HepG2 (cell line): ENCODE measurements at regions not wholly inside any gene's neighbourhood (a gene's known extent, or its start where the extent isn't known, plus 50 kb on each side); places are given as distances from the start of the nearest gene placed in this dataset.

Source experiments
- ATAC-seq: fragments of 200-7000 bp; cut with Tn5 transposase; 3 replicates; pipeline ENCODE4 v1.9.1; 2020; ENCODE audit warnings: mild to moderate bottlenecking, moderate library complexity
- BruUV-seq: library from RNA; stranded (reverse); fragments of 400-500 nt; replicated peaks from 2 replicates; lab custom pipeline; 2021; lab: Mats Ljungman, UMichigan
- CTCF ChIA-PET: fragments of 300-600 bp; formaldehyde crosslinking; extraction: SDS; loops from one replicate; lab custom pipeline; 2021; ENCODE audit warnings: low total read pairs, inconsistent platforms, low intra/inter-chr PET ratio; lab: Yijun Ruan, JAX
- POLR2A ChIA-PET: fragments of 350-600 bp; sonication (Branson Sonifier 250); formaldehyde crosslinking; loops from one replicate; lab custom pipeline; 2020; ENCODE audit warnings: antibody characterized with exemption, inconsistent platforms; lab: Yijun Ruan, JAX
- DNase-seq: peaks from one replicate; pipeline ENCODE4 v3.0.0-alpha.2; 2015; ENCODE audit warnings: low spot score
- FAIRE-seq: peaks from 3 replicates; lab custom pipeline; 2011; peaks lifted over from hg19 to GRCh38; lab: Jason Lieb, UNC
- H2AFZ ChIP-seq: one replicate; pipeline ENCODE4 v1.6.1; 2011; ENCODE audit warnings: low read length, inconsistent platforms
- H3K27ac ChIP-seq: fragments of 300-600 bp; 3 replicates; pipeline ENCODE4 v1.8.0; 2011; ENCODE audit warnings: mixed run types, mild to moderate bottlenecking, mixed read lengths, low read length, inconsistent platforms; ENCODE audit not compliant: insufficient read depth; ENCODE audit errors: extremely low read length
- H3K27me3 ChIP-seq, 2 experiments: fragments of 200-600 bp in 1 of 2; 2 replicates in 1 of 2; 3 replicates in 1 of 2; pipeline versions ENCODE4 v1.6.0 to v1.8.0; 2011; ENCODE audit warnings: low read length in 2 of 2, mild to moderate bottlenecking in 2 of 2, moderate library complexity in 2 of 2, inconsistent platforms in 1 of 2; ENCODE audit not compliant: insufficient read depth in 2 of 2, control insufficient read depth in 1 of 2
- H3K36me3 ChIP-seq, 2 experiments: fragments of 200-600 bp in 1 of 2; replicated peaks in 1 of 2; 2 replicates in 1 of 2; 3 replicates in 1 of 2; pipeline versions ENCODE4 v1.5.1 to v1.8.0; 2011; ENCODE audit warnings: low read length in 2 of 2, inconsistent platforms in 1 of 2; ENCODE audit not compliant: insufficient read depth in 2 of 2, control insufficient read depth in 1 of 2
- H3K4me1 ChIP-seq: 2 replicates; pipeline ENCODE4 v1.5.1; 2012; ENCODE audit warnings: low read length, inconsistent platforms; ENCODE audit not compliant: insufficient read depth
- H3K4me2 ChIP-seq: 2 replicates; pipeline ENCODE4 v1.6.0; 2011; ENCODE audit warnings: low read depth, low read length, inconsistent platforms
- H3K4me3 ChIP-seq, 3 experiments: fragments of 200-600 bp in 1 of 3; sonication (generic), shearing (Covaris generic) in 1 of 3; replicated peaks in 1 of 3; 2 replicates each; pipeline ENCODE4 v1.5.1; 2011 to 2016; ENCODE audit warnings: low read length in 3 of 3, inconsistent platforms in 2 of 3, low read depth in 2 of 3, mild to moderate bottlenecking in 2 of 3, control low read depth in 1 of 3, mixed read lengths in 1 of 3; ENCODE audit not compliant: insufficient read depth in 1 of 3
- H3K79me2 ChIP-seq: one replicate; pipeline ENCODE4 v1.6.1; 2011; ENCODE audit warnings: low read length, inconsistent platforms; ENCODE audit not compliant: insufficient read depth
- H3K9ac ChIP-seq: 2 replicates; pipeline ENCODE4 v1.6.0; 2011; ENCODE audit warnings: mild to moderate bottlenecking, low read depth, low read length, inconsistent platforms; ENCODE audit not compliant: insufficient read depth
- H3K9me3 ChIP-seq: 2 replicates; pipeline ENCODE4 v1.5.1; 2012; ENCODE audit warnings: mild to moderate bottlenecking, low read length
- H4K20me1 ChIP-seq: 2 replicates; pipeline ENCODE4 v1.6.0; 2011; ENCODE audit warnings: inconsistent platforms, mild to moderate bottlenecking, low read length, moderate library complexity; ENCODE audit not compliant: insufficient read depth
- AHR ChIP-seq: IDR thresholded peaks from 2 replicates; pipeline ENCODE4 v1.6.1; 2018; ENCODE audit warnings: missing genetic modification reagents, missing compliant biosample characterization
- CHD2 ChIP-seq: IDR thresholded peaks from 2 replicates; pipeline ENCODE4 v1.6.1; 2011; ENCODE audit warnings: low read depth, low read length, improper control_type of control experiment
- HMG20A ChIP-seq: IDR thresholded peaks from 2 replicates; pipeline ENCODE4 v1.6.1; 2016; ENCODE audit warnings: borderline replicate concordance
- HNF4A ChIP-seq: sonication (generic); formaldehyde crosslinking; IDR thresholded peaks from 2 replicates; pipeline ENCODE4 v1.4.0; 2020; ENCODE audit warnings: missing genetic modification reagents
- JUNB ChIP-seq: sonication (generic); formaldehyde crosslinking; IDR thresholded peaks from 2 replicates; pipeline ENCODE4 v1.8.0; 2022; ENCODE audit warnings: missing genetic modification reagents, mild to moderate bottlenecking, borderline replicate concordance
- KAT8 ChIP-seq: IDR thresholded peaks from 2 replicates; pipeline ENCODE4 v1.6.1; 2016; ENCODE audit warnings: missing genetic modification reagents, missing compliant biosample characterization
- KLF16 ChIP-seq, 2 experiments: sonication (generic) in 1 of 2; formaldehyde crosslinking in 1 of 2; IDR thresholded peaks; 2 replicates each; pipeline versions ENCODE4 v1.6.1 to v1.8.0; 2016 to 2023; ENCODE audit warnings: missing genetic modification reagents in 2 of 2, missing compliant biosample characterization in 1 of 2
- MAFF ChIP-seq: IDR thresholded peaks from 2 replicates; pipeline ENCODE4 v1.6.1; 2011; ENCODE audit warnings: low read depth, low read length, improper control_type of control experiment
- MTA3 ChIP-seq: sonication (generic); formaldehyde crosslinking; IDR thresholded peaks from 2 replicates; pipeline ENCODE4 v1.4.0; 2020; ENCODE audit warnings: missing genetic modification reagents
- NAIF1 ChIP-seq: sonication (generic); formaldehyde crosslinking; IDR thresholded peaks from 2 replicates; pipeline ENCODE4 v1.5.0; 2020; ENCODE audit warnings: mild to moderate bottlenecking, missing genetic modification reagents, borderline replicate concordance
- PRPF4 ChIP-seq: fragments of 200-400 bp; formaldehyde crosslinking; IDR thresholded peaks from 2 replicates; pipeline ENCODE4 v1.6.1; 2016; ENCODE audit warnings: low read length, low read depth; ENCODE audit not compliant: poor library complexity, severe bottlenecking
- TCF12 ChIP-seq, 2 experiments: fragments of 450-650 bp in 1 of 2; sonication (generic) in 1 of 2; formaldehyde crosslinking in 1 of 2; IDR thresholded peaks; 2 replicates each; pipeline versions ENCODE4 v1.6.1 to v1.8.0; 2017 to 2022; ENCODE audit warnings: antibody characterized with exemption in 1 of 2, mild to moderate bottlenecking in 1 of 2, missing genetic modification reagents in 1 of 2, moderate library complexity in 1 of 2
- ZMYM3 ChIP-seq: sonication (generic); formaldehyde crosslinking; IDR thresholded peaks from 2 replicates; pipeline ENCODE4 v1.5.1; 2020; ENCODE audit warnings: mild to moderate bottlenecking, missing genetic modification reagents
- ZNF207 ChIP-seq: fragments of 450-650 bp; IDR thresholded peaks from 2 replicates; pipeline ENCODE4 v1.6.1; 2016; ENCODE audit warnings: antibody characterized with exemption, borderline replicate concordance
- ZNF75D ChIP-seq: sonication (generic); formaldehyde crosslinking; IDR thresholded peaks from 2 replicates; pipeline ENCODE4 v1.8.1; 2023; ENCODE audit warnings: missing genetic modification reagents, mild to moderate bottlenecking, borderline replicate concordance
- WGBS: methylation state at CpG from one replicate; pipeline ENCODE4 v1.1.6; 2017; ENCODE audit warnings: low lambda C conversion rate; 5-methylcytosine and 5-hydroxymethylcytosine counted together
- in situ Hi-C: cut with HindIII; loops from 2 replicates; pipeline ENCODE4 v1.10.0; 2017; ENCODE audit warnings: low pct_unique_long_range_greater_than_20kb; ENCODE audit not compliant: extremely low pct_ligation_motif_present
- intact Hi-C: fragments of 100-400 bp; cut with micrococcal nuclease; formaldehyde crosslinking; loops from one replicate; pipeline ENCODE4 v1.10.0; 2022; ENCODE audit not compliant: unreplicated experiment
- TF ChIP-seq, protein P1 (sequence below): sonication (generic); formaldehyde crosslinking; IDR thresholded peaks from 2 replicates; pipeline ENCODE4 v1.4.0; 2020; ENCODE audit warnings: mild to moderate bottlenecking, missing genetic modification reagents
- TF ChIP-seq, protein P2 (sequence below): sonication (generic); formaldehyde crosslinking; IDR thresholded peaks from 2 replicates; pipeline ENCODE4 v1.4.0; 2020; ENCODE audit warnings: missing genetic modification reagents
- TF ChIP-seq, protein P3 (sequence below): sonication (generic); formaldehyde crosslinking; conservative IDR thresholded peaks from 2 replicates; pipeline ENCODE4 v1.5.0; 2020; ENCODE audit warnings: missing genetic modification reagents

DNA sequence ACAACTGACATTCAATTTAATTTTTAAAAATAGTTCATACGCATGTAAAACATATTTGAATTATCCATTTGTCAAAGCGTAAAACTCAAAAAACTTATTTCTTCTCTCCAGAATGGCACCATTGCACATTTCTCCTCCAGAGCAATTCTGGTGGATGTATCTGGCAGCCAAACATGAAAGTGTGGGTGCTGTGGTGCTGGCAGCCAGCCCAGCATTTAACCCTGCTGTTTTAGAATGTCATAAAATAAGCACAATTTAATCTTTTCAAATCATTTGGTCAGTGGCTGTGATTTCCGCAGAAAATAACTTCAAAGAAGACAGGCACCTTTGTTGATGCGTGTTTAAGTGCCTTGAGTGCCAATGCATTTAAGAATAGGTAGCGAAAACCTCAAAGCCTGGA, 302.7 kb upstream of the MEOX2 start:
- FAIRE-seq (no peak), DNase-seq (no peak), ATAC-seq (no peak)
- Histone ChIP-seq H3K36me3 (no peaks in the 10 kb centered on the region), H3K27ac (no peak overlapping the region), H3K9ac (no peak overlapping the region), H3K9me3 (peaks cover 5% of the 10 kb centered on the region), H3K4me3 (no peak overlapping the region), H3K4me1 (no peaks in the 10 kb centered on the region), H2AFZ (no peak overlapping the region), H3K4me2 (no peak overlapping the region), H4K20me1 (no peaks in the 10 kb centered on the region), H3K79me2 (no peaks in the 10 kb centered on the region), H3K27me3 (no peaks in the 10 kb centered on the region)
- no TSS peak for BruUV-seq
- ChIA-PET CTCF (no interaction called here), POLR2A (no interaction called here)
- WGBS = 44% methylated on average over 5 of the region's 5 CpGs
- intact Hi-C loops (no loop called here), in situ Hi-C loops (no loop called here)
- no peak for TF ChIP-seq HMG20A
- no peak for TF ChIP-seq JUNB (CRISPR knock-in tag)
- no peak for TF ChIP-seq KLF16 (CRISPR knock-in tag; IDR thresholded peaks at IDR 0.05)
- TF ChIP-seq, protein P1, sequence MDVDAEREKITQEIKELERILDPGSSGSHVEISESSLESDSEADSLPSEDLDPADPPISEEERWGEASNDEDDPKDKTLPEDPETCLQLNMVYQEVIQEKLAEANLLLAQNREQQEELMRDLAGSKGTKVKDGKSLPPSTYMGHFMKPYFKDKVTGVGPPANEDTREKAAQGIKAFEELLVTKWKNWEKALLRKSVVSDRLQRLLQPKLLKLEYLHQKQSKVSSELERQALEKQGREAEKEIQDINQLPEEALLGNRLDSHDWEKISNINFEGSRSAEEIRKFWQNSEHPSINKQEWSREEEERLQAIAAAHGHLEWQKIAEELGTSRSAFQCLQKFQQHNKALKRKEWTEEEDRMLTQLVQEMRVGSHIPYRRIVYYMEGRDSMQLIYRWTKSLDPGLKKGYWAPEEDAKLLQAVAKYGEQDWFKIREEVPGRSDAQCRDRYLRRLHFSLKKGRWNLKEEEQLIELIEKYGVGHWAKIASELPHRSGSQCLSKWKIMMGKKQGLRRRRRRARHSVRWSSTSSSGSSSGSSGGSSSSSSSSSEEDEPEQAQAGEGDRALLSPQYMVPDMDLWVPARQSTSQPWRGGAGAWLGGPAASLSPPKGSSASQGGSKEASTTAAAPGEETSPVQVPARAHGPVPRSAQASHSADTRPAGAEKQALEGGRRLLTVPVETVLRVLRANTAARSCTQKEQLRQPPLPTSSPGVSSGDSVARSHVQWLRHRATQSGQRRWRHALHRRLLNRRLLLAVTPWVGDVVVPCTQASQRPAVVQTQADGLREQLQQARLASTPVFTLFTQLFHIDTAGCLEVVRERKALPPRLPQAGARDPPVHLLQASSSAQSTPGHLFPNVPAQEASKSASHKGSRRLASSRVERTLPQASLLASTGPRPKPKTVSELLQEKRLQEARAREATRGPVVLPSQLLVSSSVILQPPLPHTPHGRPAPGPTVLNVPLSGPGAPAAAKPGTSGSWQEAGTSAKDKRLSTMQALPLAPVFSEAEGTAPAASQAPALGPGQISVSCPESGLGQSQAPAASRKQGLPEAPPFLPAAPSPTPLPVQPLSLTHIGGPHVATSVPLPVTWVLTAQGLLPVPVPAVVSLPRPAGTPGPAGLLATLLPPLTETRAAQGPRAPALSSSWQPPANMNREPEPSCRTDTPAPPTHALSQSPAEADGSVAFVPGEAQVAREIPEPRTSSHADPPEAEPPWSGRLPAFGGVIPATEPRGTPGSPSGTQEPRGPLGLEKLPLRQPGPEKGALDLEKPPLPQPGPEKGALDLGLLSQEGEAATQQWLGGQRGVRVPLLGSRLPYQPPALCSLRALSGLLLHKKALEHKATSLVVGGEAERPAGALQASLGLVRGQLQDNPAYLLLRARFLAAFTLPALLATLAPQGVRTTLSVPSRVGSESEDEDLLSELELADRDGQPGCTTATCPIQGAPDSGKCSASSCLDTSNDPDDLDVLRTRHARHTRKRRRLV (CRISPR knock-in tag) = no peak
- TF ChIP-seq TCF12 (IDR thresholded peaks at IDR 0.05) = no peak
- TF ChIP-seq TCF12 (CRISPR knock-in tag; IDR thresholded peaks at IDR 0.05) = no peak
- no peak for TF ChIP-seq MAFF
- TF ChIP-seq ZNF75D = no peak
- no peak for TF ChIP-seq AHR (CRISPR knock-in tag)
- no peak for TF ChIP-seq MTA3 (CRISPR knock-in tag)
- TF ChIP-seq ZNF207 = no peak
- no peak for TF ChIP-seq CHD2
- TF ChIP-seq HNF4A (CRISPR knock-in tag) = no peak
- TF ChIP-seq NAIF1 (CRISPR knock-in tag) = no peak
- TF ChIP-seq ZMYM3 (CRISPR knock-in tag) = no peak
- TF ChIP-seq PRPF4 = no peak
- TF ChIP-seq KAT8 (CRISPR knock-in tag) = no peak
- TF ChIP-seq, protein P2, sequence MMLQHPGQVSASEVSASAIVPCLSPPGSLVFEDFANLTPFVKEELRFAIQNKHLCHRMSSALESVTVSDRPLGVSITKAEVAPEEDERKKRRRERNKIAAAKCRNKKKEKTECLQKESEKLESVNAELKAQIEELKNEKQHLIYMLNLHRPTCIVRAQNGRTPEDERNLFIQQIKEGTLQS = no peak
- TF ChIP-seq, protein P3, sequence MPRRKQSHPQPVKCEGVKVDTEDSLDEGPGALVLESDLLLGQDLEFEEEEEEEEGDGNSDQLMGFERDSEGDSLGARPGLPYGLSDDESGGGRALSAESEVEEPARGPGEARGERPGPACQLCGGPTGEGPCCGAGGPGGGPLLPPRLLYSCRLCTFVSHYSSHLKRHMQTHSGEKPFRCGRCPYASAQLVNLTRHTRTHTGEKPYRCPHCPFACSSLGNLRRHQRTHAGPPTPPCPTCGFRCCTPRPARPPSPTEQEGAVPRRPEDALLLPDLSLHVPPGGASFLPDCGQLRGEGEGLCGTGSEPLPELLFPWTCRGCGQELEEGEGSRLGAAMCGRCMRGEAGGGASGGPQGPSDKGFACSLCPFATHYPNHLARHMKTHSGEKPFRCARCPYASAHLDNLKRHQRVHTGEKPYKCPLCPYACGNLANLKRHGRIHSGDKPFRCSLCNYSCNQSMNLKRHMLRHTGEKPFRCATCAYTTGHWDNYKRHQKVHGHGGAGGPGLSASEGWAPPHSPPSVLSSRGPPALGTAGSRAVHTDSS (CRISPR knock-in tag) = no peak
